GM13976 (cell line): ENCODE measurements at regions not wholly inside any gene's neighbourhood (a gene's known extent, or its start where the extent isn't known, plus 50 kb on each side); places are given as distances from the start of the nearest gene placed in this dataset.
"Not testable (repeated sequence)": the region's sequence is repeated elsewhere in the genome, so short reads cannot be mapped to it uniquely, and the experiment has no call there.

Experiments
- DNase-seq: peaks from one replicate; pipeline ENCODE4 v3.0.0; 2012; ENCODE audit warnings: low spot score
- in situ Hi-C: fragments of 300-500 bp; cut with MboI; formaldehyde crosslinking; loops from one replicate; pipeline ENCODE4 v1.12.0; 2022; ENCODE audit warnings: low sequenced_read_pairs, mixed read lengths, inconsistent platforms; ENCODE audit not compliant: unreplicated experiment
- TF ChIP-seq, protein P1 (sequence below): IDR thresholded peaks from 2 replicates; pipeline ENCODE4 v1.5.1; 2012; ENCODE audit warnings: borderline replicate concordance, mild to moderate bottlenecking; ENCODE audit not compliant: insufficient read depth; ENCODE audit errors: extremely low read depth, missing control alignments, control extremely low read depth

DNA sequence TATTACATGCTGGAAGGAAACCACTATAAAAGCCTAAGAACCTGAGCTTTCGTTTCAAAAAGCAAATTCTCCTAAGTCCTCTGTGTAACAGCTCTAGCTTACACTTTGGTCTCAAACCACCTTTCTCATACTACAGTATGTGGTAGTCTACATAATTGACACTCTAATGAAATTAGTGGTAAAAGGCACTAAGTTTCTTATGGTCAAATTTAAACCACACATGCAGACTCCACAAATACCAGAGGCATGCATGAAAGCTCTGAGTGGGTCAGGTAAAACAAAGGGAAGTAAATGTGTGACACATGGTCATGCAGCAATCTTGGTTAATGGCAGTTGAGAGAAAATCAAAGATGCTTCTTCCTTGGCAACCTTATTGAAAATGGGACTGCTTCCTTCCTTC, 187.8 kb downstream of the CCNG2 start:
- DNase-seq: no peak
- TF ChIP-seq, protein P1, sequence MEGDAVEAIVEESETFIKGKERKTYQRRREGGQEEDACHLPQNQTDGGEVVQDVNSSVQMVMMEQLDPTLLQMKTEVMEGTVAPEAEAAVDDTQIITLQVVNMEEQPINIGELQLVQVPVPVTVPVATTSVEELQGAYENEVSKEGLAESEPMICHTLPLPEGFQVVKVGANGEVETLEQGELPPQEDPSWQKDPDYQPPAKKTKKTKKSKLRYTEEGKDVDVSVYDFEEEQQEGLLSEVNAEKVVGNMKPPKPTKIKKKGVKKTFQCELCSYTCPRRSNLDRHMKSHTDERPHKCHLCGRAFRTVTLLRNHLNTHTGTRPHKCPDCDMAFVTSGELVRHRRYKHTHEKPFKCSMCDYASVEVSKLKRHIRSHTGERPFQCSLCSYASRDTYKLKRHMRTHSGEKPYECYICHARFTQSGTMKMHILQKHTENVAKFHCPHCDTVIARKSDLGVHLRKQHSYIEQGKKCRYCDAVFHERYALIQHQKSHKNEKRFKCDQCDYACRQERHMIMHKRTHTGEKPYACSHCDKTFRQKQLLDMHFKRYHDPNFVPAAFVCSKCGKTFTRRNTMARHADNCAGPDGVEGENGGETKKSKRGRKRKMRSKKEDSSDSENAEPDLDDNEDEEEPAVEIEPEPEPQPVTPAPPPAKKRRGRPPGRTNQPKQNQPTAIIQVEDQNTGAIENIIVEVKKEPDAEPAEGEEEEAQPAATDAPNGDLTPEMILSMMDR: no peak
- in situ Hi-C loops: no loop called here

DNA sequence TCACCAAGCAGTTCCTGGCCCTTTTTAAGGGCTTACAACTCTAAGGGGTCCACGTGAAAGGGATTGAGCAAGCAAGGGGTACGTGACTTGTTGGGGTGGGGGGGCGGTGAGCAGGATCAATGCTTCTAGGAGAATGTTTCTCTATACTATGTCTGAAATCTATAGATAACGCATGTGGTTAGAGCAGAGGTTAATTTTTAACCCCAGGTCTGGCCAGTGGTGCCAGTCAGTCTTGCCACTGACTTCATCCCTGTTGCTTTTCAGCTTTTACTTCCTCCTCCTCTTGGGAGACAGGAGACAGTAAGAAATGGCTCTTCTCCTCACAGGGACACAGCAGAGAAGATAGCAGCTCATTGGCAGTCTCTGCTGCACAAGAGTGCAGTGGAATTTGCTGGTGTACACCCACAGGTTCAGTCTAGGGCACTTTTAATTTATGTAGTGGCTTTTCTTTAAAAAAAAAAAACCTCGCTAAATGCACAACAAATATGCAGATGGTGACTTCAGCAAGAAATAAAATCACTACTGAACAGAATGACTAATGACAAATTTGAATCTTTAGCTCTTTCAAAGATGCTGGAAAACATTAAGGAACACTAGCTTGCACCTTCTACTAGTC, 190.5 kb downstream of the CCNG2 start:
- in situ Hi-C loops: no loop called here
- no peak for DNase-seq
- TF ChIP-seq, protein P1: no peak

- in situ Hi-C loops: no loop called here
- DNase-seq: no peak
- TF ChIP-seq, protein P1: no peak
These were observed 191.8 kb downstream of the CCNG2 start for GRCh38 chr4:77348815-77349214.

GRCh38 chr4:77349364-77349763, 192.4 kb downstream of the CCNG2 start:
- TF ChIP-seq, protein P1: no peak
- in situ Hi-C loops: no loop called here
- DNase-seq: no peak

GRCh38 chr4:77349796-77350195, 192.8 kb downstream of the CCNG2 start:
- DNase-seq: no peak
- TF ChIP-seq, protein P1: no peak
- in situ Hi-C loops: no loop called here

DNA sequence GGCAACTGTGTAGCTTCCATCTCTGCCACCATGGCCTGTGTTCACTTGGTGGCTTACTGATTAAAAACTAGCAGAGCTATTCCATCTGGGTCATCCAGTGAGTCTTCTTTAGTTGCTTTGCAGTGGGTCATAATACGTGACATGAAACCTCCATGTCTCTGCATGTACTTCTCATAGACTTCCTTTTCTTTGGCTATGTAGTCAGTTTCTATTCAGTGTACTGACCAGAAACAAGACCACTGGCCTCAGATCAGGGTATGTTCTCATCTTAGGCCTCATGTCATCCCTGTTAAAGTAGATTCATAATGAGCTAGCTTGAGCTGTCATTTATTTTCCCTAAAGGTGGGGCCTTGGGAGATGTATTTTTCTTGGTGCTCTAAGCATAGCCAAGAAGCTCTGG, 195.2 kb downstream of the CCNG2 start:
- in situ Hi-C loops: no loop called here
- TF ChIP-seq, protein P1: no peak
- no peak for DNase-seq

DNA sequence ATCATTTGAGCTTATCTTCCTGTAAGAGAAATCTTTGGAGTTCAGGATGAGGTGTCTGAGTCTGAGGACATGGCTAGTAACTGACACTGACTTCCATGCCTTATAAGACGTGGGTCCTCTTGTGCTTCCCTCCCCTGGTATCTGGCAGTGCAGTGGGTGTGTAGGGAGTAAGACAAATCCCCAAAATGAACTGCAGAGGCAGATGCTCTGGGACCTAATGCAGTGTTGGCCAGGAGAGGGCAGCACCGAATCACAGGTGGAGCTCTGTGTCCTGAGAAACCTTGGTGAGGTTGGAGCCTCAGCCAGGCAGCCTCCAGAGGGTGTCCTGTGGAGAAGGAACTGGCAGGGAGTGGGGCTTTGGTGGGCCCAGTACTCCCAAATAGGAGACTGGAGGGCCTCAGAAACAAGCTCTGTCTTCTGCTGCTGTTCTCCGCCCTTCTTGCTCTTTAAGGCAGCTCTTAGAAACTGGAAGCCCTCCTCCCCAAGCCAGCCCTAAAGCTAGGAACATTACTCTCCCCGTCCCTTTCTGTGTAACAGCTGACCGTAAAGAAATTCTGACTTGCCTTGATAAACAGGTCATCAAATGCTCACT, 196.8 kb downstream of the CCNG2 start:
- in situ Hi-C loops, DNase-seq: not testable (repeated sequence)
